OCI-LY3 (cell line): ENCODE measurements at regions not wholly inside any gene's neighbourhood (a gene's known extent, or its start where the extent isn't known, plus 50 kb on each side); places are given as distances from the start of the nearest gene placed in this dataset.

Experiments
- H2AFZ ChIP-seq: fragments of 200-600, 300-600 bp; shearing (Covaris generic); 2 replicates; pipeline ENCODE4 v1.6.0; 2014; ENCODE audit warnings: antibody characterized with exemption, low read depth, low read length
- H3K27ac ChIP-seq: fragments of 200-600, 300-600 bp; sonication (generic); 2 replicates; pipeline ENCODE4 v1.5.1; 2014; ENCODE audit warnings: mild to moderate bottlenecking, low read length, moderate library complexity, mixed read lengths
- H3K27me3 ChIP-seq: fragments of 200-600, 300-600 bp; sonication (generic); 2 replicates; pipeline ENCODE4 v1.6.1; 2014; ENCODE audit warnings: low read depth, low read length, mixed read lengths
- H3K36me3 ChIP-seq: fragments of 200-600, 300-600 bp; sonication (generic); replicated peaks from 2 replicates; pipeline ENCODE3; 2014; ENCODE audit warnings: low read depth, low read length, mixed read lengths
- H3K4me1 ChIP-seq: fragments of 300-600, 200-600 bp; sonication (generic); 2 replicates; pipeline ENCODE4 v1.6.1; 2014; ENCODE audit warnings: low read length, mixed read lengths
- H3K4me2 ChIP-seq: fragments of 200-600, 300-600 bp; sonication (generic); 2 replicates; pipeline ENCODE4 v1.6.1; 2014; ENCODE audit warnings: low read length, mixed read lengths
- H3K4me3 ChIP-seq: fragments of 300-600, 200-600 bp; sonication (generic); 2 replicates; pipeline ENCODE4 v1.5.1; 2014; ENCODE audit warnings: antibody characterized with exemption, mild to moderate bottlenecking, low read length, moderate library complexity
- H3K79me2 ChIP-seq: fragments of 300-600, 200-600 bp; shearing (Covaris generic); 2 replicates; pipeline ENCODE4 v1.6.1; 2014; ENCODE audit warnings: mild to moderate bottlenecking, low read length, mixed read lengths
- H3K9ac ChIP-seq: fragments of 300-600, 200-600 bp; shearing (Covaris generic); 2 replicates; pipeline ENCODE4 v1.6.0; 2014; ENCODE audit warnings: mild to moderate bottlenecking, low read length, moderate library complexity
- H3K9me3 ChIP-seq: fragments of 200-600, 300-600 bp; shearing (Covaris generic); 2 replicates; pipeline ENCODE4 v1.6.1; 2014; ENCODE audit warnings: low read length, mixed read lengths; ENCODE audit not compliant: insufficient read depth
- H4K20me1 ChIP-seq: fragments of 200-600, 300-600 bp; sonication (generic); 2 replicates; pipeline ENCODE4 v1.6.1; 2016; ENCODE audit warnings: low read length, mixed read lengths; ENCODE audit not compliant: insufficient read depth
- EZH2phosphoT487 ChIP-seq: fragments of 200-600 bp; shearing (Covaris generic); IDR thresholded peaks from 2 replicates; pipeline ENCODE4 v1.6.1; 2018; ENCODE audit warnings: antibody characterized with exemption, mixed run types, low read depth
- TF ChIP-seq, protein P1 (sequence below): fragments of 200-600, 300-600 bp; sonication (generic); IDR thresholded peaks from 2 replicates; pipeline ENCODE4 v1.5.1; 2014; ENCODE audit warnings: antibody characterized with exemption, low read length, low read depth

DNA sequence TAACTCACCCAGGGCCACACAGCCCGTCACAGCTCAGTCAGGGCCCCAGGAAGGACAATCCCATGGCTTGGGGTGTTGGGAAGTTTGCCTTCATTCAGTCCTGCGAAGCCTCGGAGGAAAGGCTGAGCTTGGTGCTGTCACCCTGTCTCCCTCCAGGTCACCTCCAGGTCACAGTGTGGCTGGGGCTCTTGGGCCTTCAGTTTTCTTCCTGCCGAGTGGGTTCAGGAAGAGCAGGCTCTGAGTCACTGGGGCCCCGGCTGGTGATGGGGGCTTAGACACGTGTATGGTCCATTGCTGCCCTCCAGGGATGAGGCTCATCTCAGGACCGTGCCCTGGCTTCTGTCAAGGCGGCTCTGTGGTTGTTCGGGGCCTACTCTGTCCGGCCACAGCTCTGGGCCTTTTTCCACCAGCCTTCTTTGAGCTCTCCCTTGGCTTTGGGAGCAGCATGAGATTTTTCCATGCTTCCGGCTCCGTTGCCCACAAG is 118.6 kb downstream of the INHBB start:
- no peak overlapping the region for H3K4me2 ChIP-seq
- TF ChIP-seq EZH2phosphoT487 = no peak
- TF ChIP-seq, protein P1, sequence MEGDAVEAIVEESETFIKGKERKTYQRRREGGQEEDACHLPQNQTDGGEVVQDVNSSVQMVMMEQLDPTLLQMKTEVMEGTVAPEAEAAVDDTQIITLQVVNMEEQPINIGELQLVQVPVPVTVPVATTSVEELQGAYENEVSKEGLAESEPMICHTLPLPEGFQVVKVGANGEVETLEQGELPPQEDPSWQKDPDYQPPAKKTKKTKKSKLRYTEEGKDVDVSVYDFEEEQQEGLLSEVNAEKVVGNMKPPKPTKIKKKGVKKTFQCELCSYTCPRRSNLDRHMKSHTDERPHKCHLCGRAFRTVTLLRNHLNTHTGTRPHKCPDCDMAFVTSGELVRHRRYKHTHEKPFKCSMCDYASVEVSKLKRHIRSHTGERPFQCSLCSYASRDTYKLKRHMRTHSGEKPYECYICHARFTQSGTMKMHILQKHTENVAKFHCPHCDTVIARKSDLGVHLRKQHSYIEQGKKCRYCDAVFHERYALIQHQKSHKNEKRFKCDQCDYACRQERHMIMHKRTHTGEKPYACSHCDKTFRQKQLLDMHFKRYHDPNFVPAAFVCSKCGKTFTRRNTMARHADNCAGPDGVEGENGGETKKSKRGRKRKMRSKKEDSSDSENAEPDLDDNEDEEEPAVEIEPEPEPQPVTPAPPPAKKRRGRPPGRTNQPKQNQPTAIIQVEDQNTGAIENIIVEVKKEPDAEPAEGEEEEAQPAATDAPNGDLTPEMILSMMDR = no peak
- no peaks in the 10 kb centered on the region for H3K4me1 ChIP-seq
- H3K4me3 ChIP-seq = no peak overlapping the region
- no peaks in the 10 kb centered on the region for H3K79me2 ChIP-seq
- H3K27ac ChIP-seq = no peak overlapping the region
- H3K9ac ChIP-seq = no peak overlapping the region
- H2AFZ ChIP-seq = no peak overlapping the region
- no peaks in the 10 kb centered on the region for H3K36me3 ChIP-seq
- H3K27me3 ChIP-seq = no peaks in the 10 kb centered on the region; the same call in 1 of the 2 replicates
- H4K20me1 ChIP-seq = no peaks in the 10 kb centered on the region
- no peaks in the 10 kb centered on the region for H3K9me3 ChIP-seq

DNA sequence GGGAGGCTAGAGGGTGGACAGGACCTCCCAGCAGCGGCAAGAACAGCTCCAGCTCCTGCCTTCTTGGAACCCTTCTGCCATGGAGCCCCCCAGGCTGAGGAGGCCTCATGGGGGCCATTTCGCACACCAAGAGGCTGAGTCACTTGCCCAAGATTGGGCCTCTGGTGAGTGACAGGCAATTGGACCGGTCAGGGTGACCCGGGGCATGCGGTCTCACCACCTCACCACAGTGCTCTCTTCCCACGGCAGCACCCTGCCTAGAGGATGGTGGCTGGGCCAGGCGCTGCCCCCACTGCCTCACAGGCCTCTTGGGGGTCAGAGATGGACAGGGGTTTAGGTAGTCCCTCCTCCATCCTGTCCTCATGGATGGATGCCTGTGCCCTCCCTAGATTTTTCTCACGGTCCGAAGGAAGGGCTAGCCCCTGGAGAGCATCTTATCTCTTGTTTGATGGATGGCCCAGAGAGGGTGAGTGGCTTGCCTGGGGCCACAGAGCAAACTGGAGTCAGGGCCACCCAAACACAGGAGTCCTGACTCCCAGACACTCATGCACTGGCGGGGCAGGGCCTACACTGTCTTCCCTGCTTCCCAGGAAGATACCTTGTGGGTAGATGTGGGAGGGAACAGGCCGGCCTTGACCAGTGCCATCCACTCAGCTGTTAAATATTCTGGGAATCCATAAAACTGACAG is 119.2 kb downstream of the INHBB start:
- TF ChIP-seq, protein P1 = no peak
- TF ChIP-seq EZH2phosphoT487 = no peak
- Histone ChIP-seq H2AFZ (no peak overlapping the region), H4K20me1 (no peaks in the 10 kb centered on the region), H3K9me3 (no peaks in the 10 kb centered on the region), H3K27me3 (no peaks in the 10 kb centered on the region; the same call in 1 of the 2 replicates), H3K4me3 (no peak overlapping the region), H3K9ac (no peak overlapping the region), H3K79me2 (no peaks in the 10 kb centered on the region), H3K4me1 (no peaks in the 10 kb centered on the region), H3K27ac (no peak overlapping the region), H3K4me2 (no peak overlapping the region), H3K36me3 (no peaks in the 10 kb centered on the region)

DNA sequence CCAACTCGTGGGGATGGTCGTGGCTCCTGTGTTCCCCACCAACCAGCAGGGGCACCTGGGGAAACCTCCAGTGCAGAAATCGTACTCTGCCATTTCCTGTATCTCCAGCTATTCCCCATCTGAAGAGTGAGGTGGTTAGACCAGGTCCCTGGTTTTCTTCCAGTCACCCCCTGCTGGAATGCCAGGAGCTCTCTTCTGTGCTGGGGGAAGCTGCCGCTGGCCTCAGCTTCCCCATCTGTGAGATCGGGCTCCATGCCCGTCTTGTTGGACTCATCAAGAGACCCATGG is 119.7 kb downstream of the INHBB start:
- H3K4me1 ChIP-seq = no peaks in the 10 kb centered on the region
- H3K27ac ChIP-seq = no peak overlapping the region
- H2AFZ ChIP-seq = no peak overlapping the region
- no peaks in the 10 kb centered on the region for H4K20me1 ChIP-seq
- H3K36me3 ChIP-seq = no peaks in the 10 kb centered on the region
- H3K27me3 ChIP-seq = no peaks in the 10 kb centered on the region; the same call in 1 of the 2 replicates
- H3K4me2 ChIP-seq = no peak overlapping the region
- no peaks in the 10 kb centered on the region for H3K79me2 ChIP-seq
- no peak overlapping the region for H3K9ac ChIP-seq
- no peaks in the 10 kb centered on the region for H3K9me3 ChIP-seq
- TF ChIP-seq, protein P1 = no peak
- TF ChIP-seq EZH2phosphoT487 = no peak
- H3K4me3 ChIP-seq = no peak overlapping the region

DNA sequence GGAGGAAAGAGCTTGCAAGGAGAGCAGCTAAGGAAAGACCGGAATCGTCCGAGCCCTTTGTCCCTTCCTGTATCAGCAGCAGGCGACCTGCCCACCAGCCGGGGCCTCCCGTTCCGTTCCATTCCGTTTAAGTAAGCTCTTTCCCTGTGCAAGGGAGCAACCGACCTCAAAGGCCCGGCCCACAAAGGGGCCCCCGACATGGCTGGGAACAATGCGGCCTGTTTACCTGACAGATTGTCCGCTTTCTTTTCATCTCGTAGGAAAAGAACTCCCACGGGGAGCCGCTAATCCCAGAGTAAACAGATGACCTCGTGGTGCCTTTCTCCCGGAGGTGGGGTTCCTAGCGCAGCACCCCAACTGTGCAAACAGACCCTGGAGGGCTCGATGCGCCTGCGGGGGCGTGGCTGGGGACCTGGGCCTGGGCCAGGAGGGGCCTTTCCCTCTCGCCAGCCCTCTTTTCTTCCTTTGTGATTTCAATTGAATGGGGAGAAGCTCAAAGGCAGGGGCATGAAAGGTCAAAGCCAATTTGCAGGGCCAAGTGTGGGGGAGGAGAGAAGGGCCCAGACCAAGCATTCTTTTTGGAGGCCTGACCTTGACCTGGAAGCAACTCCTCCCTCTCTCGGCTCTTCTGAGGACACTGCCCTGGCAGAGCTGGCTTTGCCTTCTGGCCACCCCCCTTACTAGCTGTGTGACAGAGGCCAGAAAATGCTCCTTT is 120.2 kb downstream of the INHBB start:
- H3K27ac ChIP-seq = no peak overlapping the region
- H3K4me3 ChIP-seq = no peak overlapping the region
- H3K79me2 ChIP-seq = no peaks in the 10 kb centered on the region
- H3K27me3 ChIP-seq = no peaks in the 10 kb centered on the region; the same call in 1 of the 2 replicates
- no peaks in the 10 kb centered on the region for H3K4me1 ChIP-seq
- no peak for TF ChIP-seq EZH2phosphoT487
- TF ChIP-seq, protein P1 = no peak
- H4K20me1 ChIP-seq = no peaks in the 10 kb centered on the region
- H3K9me3 ChIP-seq = no peaks in the 10 kb centered on the region
- no peaks in the 10 kb centered on the region for H3K36me3 ChIP-seq
- H2AFZ ChIP-seq = no peak overlapping the region
- H3K9ac ChIP-seq = no peak overlapping the region
- no peak overlapping the region for H3K4me2 ChIP-seq
